Mesendoderm (in vitro differentiated cells): ENCODE measurements at regions not wholly inside any gene's neighbourhood (a gene's known extent, or its start where the extent isn't known, plus 50 kb on each side); places are given as distances from the start of the nearest gene placed in this dataset.
A peak's percentile ranks its signal among the peaks of the same experiment; 100 is the strongest.
"Not testable (repeated sequence)": the region's sequence is repeated elsewhere in the genome, so short reads cannot be mapped to it uniquely, and the experiment has no call there.

Experiments used
- DNase-seq: peaks from one replicate; pipeline ENCODE4 v3.0.0; 2013
- H2AK5ac ChIP-seq: 2 replicates; pipeline ENCODE4 v1.6.1; 2013; ENCODE audit warnings: low read length, inconsistent platforms
- H2BK120ac ChIP-seq: 2 replicates; pipeline ENCODE4 v1.6.1; 2013; ENCODE audit warnings: low read depth, mild to moderate bottlenecking, low read length, moderate library complexity, mixed read lengths
- H2BK15ac ChIP-seq: replicated peaks from 2 replicates; pipeline ENCODE4 v1.6.1; 2013; ENCODE audit warnings: low read depth, mild to moderate bottlenecking, moderate library complexity
- H2BK5ac ChIP-seq: 2 replicates; pipeline ENCODE4 v1.6.1; 2013; ENCODE audit warnings: low read length, inconsistent platforms
- H3K18ac ChIP-seq: 2 replicates; pipeline ENCODE4 v1.6.1; 2013; ENCODE audit warnings: mild to moderate bottlenecking, low read length, mixed read lengths
- H3K23ac ChIP-seq: one replicate; pipeline ENCODE4 v1.6.1; 2013; ENCODE audit warnings: low read length
- H3K27ac ChIP-seq: 2 replicates; pipeline ENCODE4 v1.5.1; 2013; ENCODE audit warnings: low read depth, mild to moderate bottlenecking, inconsistent platforms, low read length, moderate library complexity
- H3K27me3 ChIP-seq: 2 replicates; pipeline ENCODE4 v1.6.1; 2013; ENCODE audit warnings: low read length, control low read depth, mild to moderate bottlenecking, inconsistent platforms; ENCODE audit not compliant: insufficient read depth, poor library complexity
- H3K36me3 ChIP-seq: 2 replicates; pipeline ENCODE4 v1.6.1; 2013; ENCODE audit warnings: low read length, inconsistent platforms; ENCODE audit not compliant: control insufficient read depth, insufficient read depth
- H3K4ac ChIP-seq: one replicate; pipeline ENCODE4 v1.6.1; 2013; ENCODE audit warnings: low read depth, mild to moderate bottlenecking, low read length, moderate library complexity
- H3K4me1 ChIP-seq: 2 replicates; pipeline ENCODE4 v1.6.1; 2013; ENCODE audit warnings: low read depth, low read length, inconsistent platforms; ENCODE audit not compliant: control insufficient read depth
- H3K4me2 ChIP-seq: 2 replicates; pipeline ENCODE4 v1.6.1; 2013; ENCODE audit warnings: low read length
- H3K4me3 ChIP-seq: 2 replicates; pipeline ENCODE4 v1.5.1; 2013; ENCODE audit warnings: mild to moderate bottlenecking, low read length
- H3K56ac ChIP-seq: one replicate; pipeline ENCODE4 v1.6.1; 2013; ENCODE audit warnings: low read length
- H3K79me1 ChIP-seq: 2 replicates; pipeline ENCODE4 v1.6.1; 2013; ENCODE audit warnings: low read length, inconsistent platforms
- H3K79me2 ChIP-seq: 2 replicates; pipeline ENCODE4 v1.6.1; 2013; ENCODE audit warnings: mild to moderate bottlenecking, low read length; ENCODE audit not compliant: control insufficient read depth, insufficient read depth
- H3K9ac ChIP-seq: 2 replicates; pipeline ENCODE4 v1.6.1; 2013; ENCODE audit warnings: low read length, inconsistent platforms
- H4K5ac ChIP-seq: one replicate; pipeline ENCODE4 v1.6.1; 2013; ENCODE audit warnings: low read length
- H4K8ac ChIP-seq: one replicate; pipeline ENCODE4 v1.6.1; 2013; ENCODE audit warnings: low read depth, mild to moderate bottlenecking, control low read depth, low read length, moderate library complexity
- WGBS: extraction: QIAGEN DNeasy Blood & Tissue Kit; methylation state at CpG from one replicate; pipeline ENCODE4 v1.1.7; 2013; ENCODE audit warnings: low lambda C conversion rate, missing lambda C conversion rate; ENCODE audit not compliant: insufficient coverage; ENCODE audit errors: extremely low coverage; 5-methylcytosine and 5-hydroxymethylcytosine counted together

GRCh38 chr10:30163410-30163809 lies 104.0 kb upstream of the JCAD start:
- H3K9ac ChIP-seq, H3K27ac ChIP-seq, DNase-seq, H3K79me1 ChIP-seq, H3K27me3 ChIP-seq, H2BK5ac ChIP-seq, H3K36me3 ChIP-seq, H3K4ac ChIP-seq, H4K5ac ChIP-seq, H3K4me2 ChIP-seq, H3K79me2 ChIP-seq, H4K8ac ChIP-seq, H3K23ac ChIP-seq, H2BK120ac ChIP-seq, H2AK5ac ChIP-seq, H3K4me1 ChIP-seq, H3K4me3 ChIP-seq, H3K56ac ChIP-seq, H3K18ac ChIP-seq, H2BK15ac ChIP-seq: not testable (repeated sequence)
- WGBS = no CpG with 5 or more reads among the region's 10 CpGs

GRCh38 chr10:30162796-30163195 lies 103.4 kb upstream of the JCAD start:
- H3K4me2 ChIP-seq, H3K79me2 ChIP-seq, H3K27me3 ChIP-seq, H3K27ac ChIP-seq, DNase-seq, H3K4me1 ChIP-seq, H3K79me1 ChIP-seq, H4K8ac ChIP-seq, H3K4ac ChIP-seq, H3K36me3 ChIP-seq, H3K9ac ChIP-seq, H3K23ac ChIP-seq, H3K4me3 ChIP-seq, H2AK5ac ChIP-seq, H4K5ac ChIP-seq, H3K18ac ChIP-seq, H2BK120ac ChIP-seq, H2BK15ac ChIP-seq, H2BK5ac ChIP-seq, H3K56ac ChIP-seq: not testable (repeated sequence)
- WGBS = no CpG with 5 or more reads among the region's 25 CpGs

- Histone ChIP-seq H3K56ac (no peak overlapping the region), H3K4me2 (no peak overlapping the region), H3K9ac (no peak overlapping the region), H4K8ac (no peak overlapping the region), H4K5ac (no peak overlapping the region), H2AK5ac (no peak overlapping the region), H3K23ac (no peak overlapping the region), H2BK120ac (no peak overlapping the region), H3K27ac (no peak overlapping the region), H3K27me3 (no peaks in the 10 kb centered on the region), H2BK15ac (no peak overlapping the region), H3K4me3 (no peak overlapping the region), H3K36me3 (no peaks in the 10 kb centered on the region), H3K79me1 (no peaks in the 10 kb centered on the region), H3K4me1 (no peaks in the 10 kb centered on the region), H3K18ac (no peak overlapping the region), H2BK5ac (no peak overlapping the region), H3K4ac (no peak overlapping the region), H3K79me2 (no peaks in the 10 kb centered on the region)
- WGBS = no CpG with 5 or more reads among the region's 6 CpGs
- DNase-seq = peak; percentile 90
Measured at GRCh38 chr10:30160271-30160982, 101.0 kb upstream of the JCAD start.

GRCh38 chr10:30159614-30160013 lies 100.2 kb upstream of the JCAD start:
- not testable (repeated sequence) for H3K18ac ChIP-seq, H3K56ac ChIP-seq, H2BK120ac ChIP-seq, H3K9ac ChIP-seq, H2BK5ac ChIP-seq, DNase-seq, H4K8ac ChIP-seq, H4K5ac ChIP-seq, H3K4me3 ChIP-seq, H3K79me2 ChIP-seq, H3K79me1 ChIP-seq, H3K4me2 ChIP-seq, H3K36me3 ChIP-seq, H3K4ac ChIP-seq, H2AK5ac ChIP-seq, H2BK15ac ChIP-seq, H3K27me3 ChIP-seq, H3K23ac ChIP-seq, H3K4me1 ChIP-seq, H3K27ac ChIP-seq
- no CpG with 5 or more reads among the region's 2 CpGs for WGBS

GRCh38 chr10:30158325-30158960 lies 99.1 kb upstream of the JCAD start:
- Histone ChIP-seq H4K5ac (no peak overlapping the region), H2BK120ac (no peak overlapping the region), H3K4me1 (no peaks in the 10 kb centered on the region), H3K56ac (no peak overlapping the region), H3K9ac (no peak overlapping the region), H3K79me1 (no peaks in the 10 kb centered on the region), H3K4me3 (no peak overlapping the region), H3K27me3 (no peaks in the 10 kb centered on the region), H3K4me2 (no peak overlapping the region), H3K27ac (no peak overlapping the region), H2AK5ac (no peak overlapping the region), H3K23ac (no peak overlapping the region), H4K8ac (no peak overlapping the region), H3K4ac (no peak overlapping the region), H3K79me2 (no peaks in the 10 kb centered on the region), H2BK15ac (no peak overlapping the region), H2BK5ac (no peak overlapping the region), H3K18ac (no peak overlapping the region), H3K36me3 (no peaks in the 10 kb centered on the region)
- DNase-seq = no peak
- WGBS = no CpG with 5 or more reads among the region's 2 CpGs

GRCh38 chr10:30155401-30155800 lies 96.0 kb upstream of the JCAD start:
- Histone ChIP-seq H3K79me1 (no peaks in the 10 kb centered on the region), H3K27me3 (no peaks in the 10 kb centered on the region), H2BK120ac (no peak overlapping the region), H3K79me2 (no peaks in the 10 kb centered on the region), H3K4me3 (no peak overlapping the region), H3K36me3 (no peaks in the 10 kb centered on the region), H3K4me2 (no peak overlapping the region), H3K4ac (no peak overlapping the region), H3K9ac (no peak overlapping the region), H3K27ac (no peak overlapping the region), H2BK5ac (no peak overlapping the region), H3K18ac (no peak overlapping the region), H3K4me1 (no peaks in the 10 kb centered on the region), H2BK15ac (no peak overlapping the region), H4K5ac (no peak overlapping the region), H3K56ac (no peak overlapping the region), H4K8ac (no peak overlapping the region), H3K23ac (no peak overlapping the region), H2AK5ac (no peak overlapping the region)
- WGBS = no CpG with 5 or more reads among the region's 4 CpGs
- no peak for DNase-seq
